GM19099 (cell line): ENCODE measurements at regions not wholly inside any gene's neighbourhood (a gene's known extent, or its start where the extent isn't known, plus 50 kb on each side); places are given as distances from the start of the nearest gene placed in this dataset.

ENCODE experiments used
- POLR2A ChIP-seq: IDR thresholded peaks from 3 replicates; pipeline ENCODE4 v1.6.1; 2011; ENCODE audit warnings: low read depth; ENCODE audit not compliant: insufficient read length; ENCODE audit errors: extremely low read depth

- no peak for TF ChIP-seq POLR2A
Observed at GRCh38 chr17:33444731-33445130, 151.6 kb upstream of the ASIC2 start.

GRCh38 chr17:33447090-33447489 is 154.0 kb upstream of the ASIC2 start:
- TF ChIP-seq POLR2A = no peak

GRCh38 chr17:33451221-33451620 is 158.1 kb upstream of the ASIC2 start:
- TF ChIP-seq POLR2A = no peak

GRCh38 chr17:33457477-33457876 is 164.4 kb upstream of the ASIC2 start:
- no peak for TF ChIP-seq POLR2A

GRCh38 chr17:33459078-33459940 is 166.2 kb upstream of the ASIC2 start:
- TF ChIP-seq POLR2A = no peak

- TF ChIP-seq POLR2A = no peak
Observed at GRCh38 chr17:33460781-33461450, 167.8 kb upstream of the ASIC2 start.

GRCh38 chr17:33463887-33464286 is 170.8 kb upstream of the ASIC2 start:
- no peak for TF ChIP-seq POLR2A

GRCh38 chr17:33464669-33465280 is 171.7 kb upstream of the ASIC2 start:
- TF ChIP-seq POLR2A = no peak

GRCh38 chr17:33469421-33469820 is 176.3 kb upstream of the ASIC2 start:
- no peak for TF ChIP-seq POLR2A

- TF ChIP-seq POLR2A = no peak
Observed at GRCh38 chr17:33469911-33470310, 176.8 kb upstream of the ASIC2 start.

- no peak for TF ChIP-seq POLR2A
Observed at GRCh38 chr17:33473061-33473460, 180.0 kb upstream of the ASIC2 start.

- no peak for TF ChIP-seq POLR2A
Observed at GRCh38 chr17:33474789-33475188, 181.7 kb upstream of the ASIC2 start.

GRCh38 chr17:33475594-33475993 is 182.5 kb upstream of the ASIC2 start:
- TF ChIP-seq POLR2A = no peak

GRCh38 chr17:33481652-33482051 is 188.6 kb upstream of the ASIC2 start:
- TF ChIP-seq POLR2A = no peak

- TF ChIP-seq POLR2A = no peak
Observed at GRCh38 chr17:33482636-33483035, 189.5 kb upstream of the ASIC2 start.

- no peak for TF ChIP-seq POLR2A
Observed at GRCh38 chr17:33484559-33484958, 191.5 kb upstream of the ASIC2 start.

- TF ChIP-seq POLR2A = no peak
Observed at GRCh38 chr17:33486135-33486885, 193.2 kb upstream of the ASIC2 start.
